GM19467 (cell line): ENCODE measurements at regions not wholly inside any gene's neighbourhood (a gene's known extent, or its start where the extent isn't known, plus 50 kb on each side); places are given as distances from the start of the nearest gene placed in this dataset.
"Not testable (repeated sequence)": the region's sequence is repeated elsewhere in the genome, so short reads cannot be mapped to it uniquely, and the experiment has no call there.

Source experiments
- ATAC-seq: cut with Tn5 transposase; IDR thresholded peaks from one replicate; pipeline ENCODE4 v1.9.1; 2021; ENCODE audit warnings: mild to moderate bottlenecking, moderate library complexity; ENCODE audit not compliant: unreplicated experiment

GRCh38 chr13:88188986-88189385 is 517.8 kb downstream of the SLITRK5 start:
- no peak for ATAC-seq

- no peak for ATAC-seq
Measured at GRCh38 chr13:88189728-88190127, 518.6 kb downstream of the SLITRK5 start.

GRCh38 chr13:88196106-88196505 is 524.9 kb downstream of the SLITRK5 start:
- ATAC-seq, result no peak

- no peak for ATAC-seq
Measured at GRCh38 chr13:88217372-88217771, 546.2 kb downstream of the SLITRK5 start.

GRCh38 chr13:88217883-88218282 is 546.7 kb downstream of the SLITRK5 start:
- ATAC-seq, result no peak

GRCh38 chr13:88223958-88224357 is 552.8 kb downstream of the SLITRK5 start:
- no peak for ATAC-seq

GRCh38 chr13:88235441-88235840 is 564.3 kb downstream of the SLITRK5 start:
- no peak for ATAC-seq

GRCh38 chr13:88246239-88246638 is 575.1 kb downstream of the SLITRK5 start:
- ATAC-seq, result no peak

- no peak for ATAC-seq
Measured at GRCh38 chr13:88248393-88248792, 577.2 kb downstream of the SLITRK5 start.

GRCh38 chr13:88257706-88258105 is 586.5 kb downstream of the SLITRK5 start:
- no peak for ATAC-seq

GRCh38 chr13:88263808-88264207 is 592.6 kb downstream of the SLITRK5 start:
- no peak for ATAC-seq

GRCh38 chr13:88281841-88282240 is 610.7 kb downstream of the SLITRK5 start:
- ATAC-seq, result no peak

- no peak for ATAC-seq
Measured at GRCh38 chr13:88285329-88285728, 614.2 kb downstream of the SLITRK5 start.

- no peak for ATAC-seq
Measured at GRCh38 chr13:88288326-88288725, 617.2 kb downstream of the SLITRK5 start.

- ATAC-seq, result not testable (repeated sequence)
Measured at GRCh38 chr13:88291731-88292130, 620.6 kb downstream of the SLITRK5 start.

- no peak for ATAC-seq
Measured at GRCh38 chr13:88294368-88294767, 623.2 kb downstream of the SLITRK5 start.

GRCh38 chr13:88303157-88303556 is 632.0 kb downstream of the SLITRK5 start:
- no peak for ATAC-seq

GRCh38 chr13:88303605-88304004 is 632.4 kb downstream of the SLITRK5 start:
- ATAC-seq, result no peak

- ATAC-seq, result no peak
Measured at GRCh38 chr13:88314496-88314895, 643.3 kb downstream of the SLITRK5 start.

- no peak for ATAC-seq
Measured at GRCh38 chr13:88329066-88329465, 657.9 kb downstream of the SLITRK5 start.

- ATAC-seq, result no peak
Measured at GRCh38 chr13:88339271-88339741, 668.1 kb downstream of the SLITRK5 start.

GRCh38 chr13:88345171-88345847 is 674.1 kb downstream of the SLITRK5 start:
- no peak for ATAC-seq

GRCh38 chr13:88360761-88361160 is 689.6 kb downstream of the SLITRK5 start:
- no peak for ATAC-seq
